Nucleus accumbens (tissue), 56 donors: ENCODE measurements at regions not wholly inside any gene's neighbourhood (a gene's known extent, or its start where the extent isn't known, plus 50 kb on each side); places are given as distances from the start of the nearest gene placed in this dataset.

Experiments used
- DNase-seq, 56 donors: peaks; one replicate each; lab custom pipeline; 2025; lab: John Stamatoyannopoulos, UW

- DNase-seq, result no peak
Observed at GRCh38 chr7:13489386-13489785, 500.1 kb downstream of the ETV1 start.

- no peak for DNase-seq
Observed at GRCh38 chr7:13496976-13497375, 492.5 kb downstream of the ETV1 start.

GRCh38 chr7:13508586-13508985 lies 480.9 kb downstream of the ETV1 start:
- DNase-seq, result no peak

- DNase-seq, result no peak
Observed at GRCh38 chr7:13518738-13519137, 470.7 kb downstream of the ETV1 start.

GRCh38 chr7:13524076-13524475 lies 465.4 kb downstream of the ETV1 start:
- no peak for DNase-seq

- no peak for DNase-seq
Observed at GRCh38 chr7:13532028-13532753, 457.3 kb downstream of the ETV1 start.

- DNase-seq, result peak in 21 of 56 donors; percentile 0 to 53 (median 13)
Observed at GRCh38 chr7:13538669-13539068, 450.8 kb downstream of the ETV1 start.

GRCh38 chr7:13540429-13540828 lies 449.0 kb downstream of the ETV1 start:
- DNase-seq, result no peak

- DNase-seq, result no peak
Observed at GRCh38 chr7:13541326-13541725, 448.1 kb downstream of the ETV1 start.

- DNase-seq, result no peak
Observed at GRCh38 chr7:13542451-13542850, 447.0 kb downstream of the ETV1 start.

- no peak for DNase-seq
Observed at GRCh38 chr7:13551503-13551902, 438.0 kb downstream of the ETV1 start.

GRCh38 chr7:13560441-13560840 lies 429.0 kb downstream of the ETV1 start:
- no peak for DNase-seq

- DNase-seq, result no peak
Observed at GRCh38 chr7:13563257-13563656, 426.2 kb downstream of the ETV1 start.

GRCh38 chr7:13563680-13564079 lies 425.8 kb downstream of the ETV1 start:
- no peak for DNase-seq

GRCh38 chr7:13577566-13578145 lies 411.8 kb downstream of the ETV1 start:
- no peak for DNase-seq

- DNase-seq, result no peak
Observed at GRCh38 chr7:13578294-13578693, 411.2 kb downstream of the ETV1 start.

GRCh38 chr7:13581097-13581496 lies 408.4 kb downstream of the ETV1 start:
- no peak for DNase-seq

- DNase-seq, result no peak
Observed at GRCh38 chr7:13593854-13594253, 395.6 kb downstream of the ETV1 start.

GRCh38 chr7:13602036-13602435 lies 387.4 kb downstream of the ETV1 start:
- no peak for DNase-seq

- no peak for DNase-seq
Observed at GRCh38 chr7:13603016-13603415, 386.4 kb downstream of the ETV1 start.

GRCh38 chr7:13603661-13604060 lies 385.8 kb downstream of the ETV1 start:
- DNase-seq, result no peak

- no peak for DNase-seq
Observed at GRCh38 chr7:13604178-13604577, 385.3 kb downstream of the ETV1 start.

- no peak for DNase-seq
Observed at GRCh38 chr7:13610372-13610771, 379.1 kb downstream of the ETV1 start.
